IPS DF 4.7 (cell line): ENCODE measurements at regions not wholly inside any gene's neighbourhood (a gene's known extent, or its start where the extent isn't known, plus 50 kb on each side); places are given as distances from the start of the nearest gene placed in this dataset.

Source experiments
- DNase-seq: peaks from one replicate; pipeline ENCODE4 v3.0.0-alpha.2; 2013; ENCODE audit warnings: low spot score; ENCODE audit errors: extremely low read depth

GRCh38 chr7:115476671-115477181, 553.8 kb downstream of the TFEC start:
- no peak for DNase-seq

- DNase-seq = peak; percentile 36
Observed at GRCh38 chr7:115475761-115476385, 554.0 kb downstream of the MDFIC start.

GRCh38 chr7:115475206-115475605, 553.3 kb downstream of the MDFIC start:
- no peak for DNase-seq

- no peak for DNase-seq
Observed at GRCh38 chr7:115474137-115474536, 552.2 kb downstream of the MDFIC start.

- no peak for DNase-seq
Observed at GRCh38 chr7:115471891-115472290, 550.0 kb downstream of the MDFIC start.

- no peak for DNase-seq
Observed at GRCh38 chr7:115462301-115463015, 540.6 kb downstream of the MDFIC start.

- no peak for DNase-seq
Observed at GRCh38 chr7:115449689-115450088, 527.8 kb downstream of the MDFIC start.

GRCh38 chr7:115447495-115447894, 525.6 kb downstream of the MDFIC start:
- DNase-seq = no peak

GRCh38 chr7:115441033-115441432, 519.1 kb downstream of the MDFIC start:
- no peak for DNase-seq

GRCh38 chr7:115435178-115435577, 513.3 kb downstream of the MDFIC start:
- DNase-seq = no peak

- no peak for DNase-seq
Observed at GRCh38 chr7:115429918-115430317, 508.0 kb downstream of the MDFIC start.

- no peak for DNase-seq
Observed at GRCh38 chr7:115417662-115418061, 495.8 kb downstream of the MDFIC start.

GRCh38 chr7:115410972-115411686, 489.2 kb downstream of the MDFIC start:
- DNase-seq = no peak

GRCh38 chr7:115410434-115410820, 488.5 kb downstream of the MDFIC start:
- DNase-seq = no peak

GRCh38 chr7:115409682-115410433, 488.0 kb downstream of the MDFIC start:
- no peak for DNase-seq

GRCh38 chr7:115406219-115406618, 484.3 kb downstream of the MDFIC start:
- no peak for DNase-seq

- DNase-seq = no peak
Observed at GRCh38 chr7:115387137-115387536, 465.2 kb downstream of the MDFIC start.

- no peak for DNase-seq
Observed at GRCh38 chr7:115379321-115379720, 457.4 kb downstream of the MDFIC start.

- DNase-seq = no peak
Observed at GRCh38 chr7:115368998-115369397, 447.1 kb downstream of the MDFIC start.

- no peak for DNase-seq
Observed at GRCh38 chr7:115363916-115364315, 442.0 kb downstream of the MDFIC start.

GRCh38 chr7:115359955-115360354, 438.1 kb downstream of the MDFIC start:
- no peak for DNase-seq

GRCh38 chr7:115359119-115359518, 437.2 kb downstream of the MDFIC start:
- DNase-seq = no peak
